ENCODE measurements at regions not wholly inside any gene's neighbourhood (a gene's known extent, or its start where the extent isn't known, plus 50 kb on each side); places are given as distances from the start of the nearest gene placed in this dataset.
"Not testable (repeated sequence)": the region's sequence is repeated elsewhere in the genome, so short reads cannot be mapped to it uniquely, and the experiment has no call there.

GRCh38 chr7:124152859-124153692 is 120.2 kb upstream of the TMEM229A start:
- no peak for DNase-seq
- ATAC-seq: no peak

DNA sequence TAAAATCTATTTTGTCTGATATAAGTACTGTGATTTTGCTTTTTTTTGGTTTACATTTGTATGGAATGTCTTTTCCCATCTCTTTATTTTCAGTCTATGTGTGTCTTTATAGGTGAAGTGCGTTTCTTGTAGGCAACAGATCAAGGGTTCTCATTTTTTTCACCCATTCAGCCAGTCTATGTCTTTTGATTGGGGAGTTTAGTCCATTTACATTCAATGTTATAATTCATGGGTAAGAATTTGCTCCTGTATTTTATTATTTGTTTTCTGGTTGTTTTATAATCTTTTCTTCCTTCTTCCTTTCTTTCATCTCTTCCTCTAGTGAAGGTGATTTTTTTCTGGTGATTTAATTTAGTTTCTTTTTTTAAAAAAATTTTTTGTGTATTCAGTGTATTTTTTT is 104.8 kb upstream of the TMEM229A start:
- no peak for ATAC-seq
- DNase-seq: no peak

DNA sequence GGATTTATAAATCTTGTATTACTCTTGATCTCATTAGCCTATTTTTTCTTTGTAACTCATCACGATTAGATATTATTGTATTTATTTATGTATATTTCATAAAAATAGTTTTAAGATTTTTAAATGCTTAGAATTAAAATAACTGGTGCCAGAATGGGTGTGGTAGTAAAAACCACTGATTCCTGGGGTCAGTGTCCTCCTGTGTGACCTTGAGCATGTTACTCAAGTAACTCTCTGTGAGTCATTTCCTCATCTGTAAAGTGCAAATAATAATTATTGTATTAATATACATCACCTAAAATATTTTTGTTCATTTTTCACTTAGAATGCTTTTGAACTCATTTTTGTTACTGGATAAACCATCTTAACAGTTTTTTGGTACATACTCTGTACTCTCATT is 91.3 kb upstream of the TMEM229A start:
- DNase-seq: no peak
- no peak for ATAC-seq

DNA sequence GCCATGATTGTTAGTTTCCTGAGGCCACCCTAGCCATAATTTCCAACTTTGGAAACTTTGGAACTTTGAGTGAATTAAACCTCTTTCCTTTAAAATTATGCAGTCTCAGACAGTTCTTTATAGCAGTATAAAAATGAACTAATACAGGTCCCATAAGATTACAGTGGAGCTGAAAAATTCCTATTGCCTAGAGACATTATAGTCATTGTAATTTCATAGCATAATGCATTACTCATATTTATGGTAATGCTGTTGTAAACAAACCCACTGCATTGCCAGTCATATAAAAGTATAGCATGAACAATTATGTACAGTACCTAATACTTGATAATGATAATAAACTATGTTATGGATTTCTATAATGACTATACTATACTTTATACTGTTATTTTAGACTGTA is 88.0 kb upstream of the TMEM229A start:
- DNase-seq (no peak), ATAC-seq (no peak)

DNA sequence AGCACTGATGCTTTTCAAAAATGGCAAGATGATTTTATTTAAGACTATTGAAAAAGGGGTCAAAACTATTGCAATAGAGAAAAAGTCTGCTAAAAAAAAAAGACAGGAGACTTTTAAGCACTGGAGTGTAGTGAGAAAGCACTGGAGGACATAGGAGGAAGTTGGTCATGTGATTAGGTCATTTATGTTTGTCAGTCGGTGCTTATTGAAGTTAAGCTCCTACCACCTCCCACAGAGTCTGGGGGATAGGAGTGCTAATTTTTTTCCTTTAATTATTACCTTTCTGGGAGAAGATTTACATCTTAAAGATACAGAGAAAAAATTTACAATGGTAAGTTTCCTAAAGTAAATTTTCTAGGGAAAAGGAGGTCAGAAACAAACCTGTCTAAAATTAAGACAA is 80.2 kb upstream of the TMEM229A start:
- DNase-seq (no peak), ATAC-seq (no peak)

- DNase-seq (no peak), ATAC-seq (no peak)
Observed at GRCh38 chr7:124106575-124106974, 73.7 kb upstream of the TMEM229A start.

GRCh38 chr7:124101173-124101768 is 68.4 kb upstream of the TMEM229A start:
- ATAC-seq (no peak), DNase-seq (no peak)

- DNase-seq (no peak), ATAC-seq (no peak)
Observed at GRCh38 chr7:124100190-124100589, 67.3 kb upstream of the TMEM229A start.

DNA sequence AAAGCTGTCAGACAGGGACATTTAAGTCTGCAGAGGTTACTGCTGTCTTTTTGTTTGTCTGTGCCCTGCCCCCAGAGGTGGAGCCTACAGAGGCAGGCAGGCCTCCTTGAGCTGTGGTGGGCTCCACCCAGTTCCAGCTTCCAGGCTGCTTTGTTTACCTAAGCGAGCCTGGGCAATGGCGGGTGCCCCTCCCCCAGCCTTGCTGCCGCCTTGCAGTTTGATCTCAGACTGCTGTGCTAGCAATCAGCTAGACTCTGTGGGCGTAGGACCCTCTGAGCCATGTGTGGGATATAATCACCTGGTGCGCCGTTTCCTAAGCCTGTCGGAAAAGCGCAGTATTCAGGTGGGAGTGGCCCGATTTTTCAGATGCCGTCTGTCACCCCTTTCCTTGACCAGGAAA is 66.7 kb upstream of the TMEM229A start:
- DNase-seq, ATAC-seq: not testable (repeated sequence)

- DNase-seq (no peak), ATAC-seq (no peak)
Observed at GRCh38 chr7:124089621-124090020, 56.8 kb upstream of the TMEM229A start.

GRCh38 chr7:124088590-124088989 is 55.7 kb upstream of the TMEM229A start:
- DNase-seq (no peak), ATAC-seq (no peak)

GRCh38 chr7:124086843-124087242 is 54.0 kb upstream of the TMEM229A start:
- ATAC-seq (no peak), DNase-seq (no peak)

DNA sequence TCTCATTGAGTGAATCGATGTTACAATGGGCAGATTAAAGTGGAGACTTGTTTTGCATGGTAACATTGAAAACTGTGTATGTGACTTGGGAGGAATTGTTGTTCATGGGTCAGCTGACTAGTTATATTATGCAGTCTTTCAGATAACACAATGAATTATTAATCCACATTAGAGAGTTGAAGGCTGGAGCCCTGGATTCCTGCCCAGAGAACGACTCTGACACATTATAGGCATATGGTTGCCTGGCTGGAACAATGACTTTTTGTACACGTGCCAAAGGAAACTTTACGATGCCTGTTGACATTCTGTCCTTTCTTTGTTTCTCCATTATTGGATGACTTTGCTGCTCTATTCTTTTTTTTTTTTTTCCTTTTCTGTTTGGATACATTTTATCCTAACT is 52.3 kb upstream of the TMEM229A start:
- ATAC-seq: no peak
- DNase-seq: no peak

DNA sequence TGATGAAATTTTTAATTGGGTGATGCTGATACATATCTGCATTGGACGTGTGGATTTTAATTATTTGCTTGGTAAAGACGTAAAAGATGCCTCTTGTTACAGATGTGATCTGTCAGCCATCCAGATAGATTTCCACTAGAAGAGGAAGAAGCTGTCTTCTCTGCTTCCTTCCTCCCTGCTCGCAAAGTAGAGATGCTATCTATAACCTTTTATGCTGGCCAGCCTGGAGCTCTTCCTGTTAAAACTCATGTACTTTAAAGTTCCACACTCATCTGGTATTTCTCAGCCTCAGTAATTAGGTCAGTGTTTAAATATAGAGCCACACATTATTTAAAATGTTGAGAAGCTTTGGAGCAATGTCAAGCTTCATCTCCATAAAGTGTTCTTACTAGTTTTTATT is 51.2 kb upstream of the TMEM229A start:
- no peak for DNase-seq
- ATAC-seq: no peak

Measured in stimulated activated naive CD8-positive, alpha-beta T cell treated with anti-CD3 and anti-CD28 coated beads, Interleukin-15, Interleukin-2, amounts not matched to agents 100 U/mL and 50 U/mL, for 24 hours (primary cell).